K562 (cell line): ENCODE measurements at regions not wholly inside any gene's neighbourhood (a gene's known extent, or its start where the extent isn't known, plus 50 kb on each side); places are given as distances from the start of the nearest gene placed in this dataset.

Experiments used
- ATF1 ChIP-seq, 2 experiments: fragments of 450-650 bp in 1 of 2; IDR thresholded peaks; 2 replicates each; pipeline ENCODE4 v1.6.1; 2016; ENCODE audit warnings: missing compliant biosample characterization in 1 of 2, missing genetic modification characterization in 1 of 2
- BACH1 ChIP-seq: fragments of 200-800 bp; sonication (Bioruptor generic); IDR thresholded peaks from 2 replicates; pipeline ENCODE4 v1.6.1; 2016; ENCODE audit warnings: missing genetic modification characterization, missing compliant biosample characterization
- CHD1 ChIP-seq: fragments of 200-600 bp; sonication (generic); IDR thresholded peaks from one replicate; pipeline ENCODE4 v1.6.1; 2012; ENCODE audit warnings: mild to moderate bottlenecking, moderate library complexity, low read length, inconsistent platforms
- DDX20 ChIP-seq: fragments of 450-650 bp; IDR thresholded peaks from 2 replicates; pipeline ENCODE4 v1.6.1; 2016; ENCODE audit warnings: missing genetic modification characterization, low read depth, mild to moderate bottlenecking, missing compliant biosample characterization, moderate library complexity
- ILF3 ChIP-seq: fragments of 450-650 bp; IDR thresholded peaks from 2 replicates; pipeline ENCODE4 v1.6.1; 2018; ENCODE audit warnings: antibody characterized with exemption, mild to moderate bottlenecking, moderate library complexity, borderline replicate concordance
- KAT7 ChIP-seq: sonication (generic); formaldehyde crosslinking; IDR thresholded peaks from 2 replicates; pipeline ENCODE4 v1.8.0; 2022; ENCODE audit warnings: missing genetic modification reagents, mild to moderate bottlenecking, borderline replicate concordance
- RBM22 ChIP-seq: fragments of 200-400 bp; formaldehyde crosslinking; IDR thresholded peaks from 2 replicates; pipeline ENCODE4 v1.6.1; 2018; ENCODE audit warnings: low read length, low read depth; ENCODE audit not compliant: poor library complexity, severe bottlenecking
- RBM25 ChIP-seq: fragments of 200-400 bp; formaldehyde crosslinking; IDR thresholded peaks from 2 replicates; pipeline ENCODE4 v1.6.1; 2018; ENCODE audit warnings: low read length, low read depth, moderate library complexity; ENCODE audit not compliant: severe bottlenecking
- STAT5B ChIP-seq: fragments of 250-450 bp; sonication (Bioruptor Pico); IDR thresholded peaks from 2 replicates; pipeline ENCODE4 v1.8.0; 2021; ENCODE audit warnings: mild to moderate bottlenecking, inconsistent platforms
- STAT6 ChIP-seq: sonication (generic); formaldehyde crosslinking; IDR thresholded peaks from 2 replicates; pipeline ENCODE4 v1.8.1; 2023; ENCODE audit warnings: mild to moderate bottlenecking, missing genetic modification reagents
- THRB ChIP-seq: fragments of 450-650 bp; formaldehyde crosslinking; conservative IDR thresholded peaks from 2 replicates; pipeline ENCODE4 v1.4.0; 2022; ENCODE audit warnings: mild to moderate bottlenecking, missing genetic modification characterization
- ZBTB1 ChIP-seq: sonication (generic); formaldehyde crosslinking; IDR thresholded peaks from 2 replicates; pipeline ENCODE4 v1.8.1; 2023; ENCODE audit warnings: missing genetic modification reagents, low read depth, mild to moderate bottlenecking, borderline replicate concordance
- ZNF174 ChIP-seq: fragments of 250-450 bp; sonication (Bioruptor Pico); IDR thresholded peaks from 2 replicates; pipeline ENCODE4 v1.4.0; 2020; ENCODE audit warnings: mild to moderate bottlenecking
- ZNF398 ChIP-seq: fragments of 250-450 bp; sonication (Bioruptor Pico); IDR thresholded peaks from 2 replicates; pipeline ENCODE4 v1.8.0; 2021; ENCODE audit warnings: moderate library complexity, mild to moderate bottlenecking, inconsistent platforms
- ZNF668 ChIP-seq: fragments of 250-450 bp; sonication (Bioruptor Pico); IDR thresholded peaks from 2 replicates; pipeline ENCODE4 v1.8.0; 2022; ENCODE audit warnings: mild to moderate bottlenecking, inconsistent platforms
- ZNF696 ChIP-seq: fragments of 250-450 bp; sonication (Bioruptor Pico); conservative IDR thresholded peaks from 2 replicates; pipeline ENCODE4 v1.4.0; 2020; ENCODE audit warnings: mild to moderate bottlenecking, moderate library complexity
- TF ChIP-seq, protein P1 (sequence below), 2 experiments: fragments of 450-650 bp; IDR thresholded peaks; 2 replicates each; pipeline ENCODE4 v1.6.1; 2018; ENCODE audit warnings: mild to moderate bottlenecking in 2 of 2, low read depth in 1 of 2; ENCODE audit not compliant: partially characterized antibody in 2 of 2

- TF ChIP-seq RBM22 (peak; percentile 72), CHD1 (peak; percentile 19), BACH1 (tag) (no peak), ZNF668 (CRISPR knock-in tag) (no peak), ZNF398 (CRISPR knock-in tag) (no peak), RBM25 (no peak), ZBTB1 (CRISPR knock-in tag) (no peak), ZNF696 (CRISPR knock-in tag) (no peak), STAT5B (no peak), ZNF174 (CRISPR knock-in tag) (no peak), THRB (CRISPR knock-in tag) (no peak), ILF3 (no peak; the same call in 1 of the 2 replicates), KAT7 (CRISPR knock-in tag) (peak; percentile 29; the same call in 1 of the 2 replicates), ATF1 (CRISPR knock-in tag; IDR thresholded peaks at IDR 0.05) (no peak), ATF1 (tag; IDR thresholded peaks at IDR 0.05) (peak; percentile 74), DDX20 (tag) (no peak), STAT6 (CRISPR knock-in tag) (no peak)
- TF ChIP-seq, protein P1, sequence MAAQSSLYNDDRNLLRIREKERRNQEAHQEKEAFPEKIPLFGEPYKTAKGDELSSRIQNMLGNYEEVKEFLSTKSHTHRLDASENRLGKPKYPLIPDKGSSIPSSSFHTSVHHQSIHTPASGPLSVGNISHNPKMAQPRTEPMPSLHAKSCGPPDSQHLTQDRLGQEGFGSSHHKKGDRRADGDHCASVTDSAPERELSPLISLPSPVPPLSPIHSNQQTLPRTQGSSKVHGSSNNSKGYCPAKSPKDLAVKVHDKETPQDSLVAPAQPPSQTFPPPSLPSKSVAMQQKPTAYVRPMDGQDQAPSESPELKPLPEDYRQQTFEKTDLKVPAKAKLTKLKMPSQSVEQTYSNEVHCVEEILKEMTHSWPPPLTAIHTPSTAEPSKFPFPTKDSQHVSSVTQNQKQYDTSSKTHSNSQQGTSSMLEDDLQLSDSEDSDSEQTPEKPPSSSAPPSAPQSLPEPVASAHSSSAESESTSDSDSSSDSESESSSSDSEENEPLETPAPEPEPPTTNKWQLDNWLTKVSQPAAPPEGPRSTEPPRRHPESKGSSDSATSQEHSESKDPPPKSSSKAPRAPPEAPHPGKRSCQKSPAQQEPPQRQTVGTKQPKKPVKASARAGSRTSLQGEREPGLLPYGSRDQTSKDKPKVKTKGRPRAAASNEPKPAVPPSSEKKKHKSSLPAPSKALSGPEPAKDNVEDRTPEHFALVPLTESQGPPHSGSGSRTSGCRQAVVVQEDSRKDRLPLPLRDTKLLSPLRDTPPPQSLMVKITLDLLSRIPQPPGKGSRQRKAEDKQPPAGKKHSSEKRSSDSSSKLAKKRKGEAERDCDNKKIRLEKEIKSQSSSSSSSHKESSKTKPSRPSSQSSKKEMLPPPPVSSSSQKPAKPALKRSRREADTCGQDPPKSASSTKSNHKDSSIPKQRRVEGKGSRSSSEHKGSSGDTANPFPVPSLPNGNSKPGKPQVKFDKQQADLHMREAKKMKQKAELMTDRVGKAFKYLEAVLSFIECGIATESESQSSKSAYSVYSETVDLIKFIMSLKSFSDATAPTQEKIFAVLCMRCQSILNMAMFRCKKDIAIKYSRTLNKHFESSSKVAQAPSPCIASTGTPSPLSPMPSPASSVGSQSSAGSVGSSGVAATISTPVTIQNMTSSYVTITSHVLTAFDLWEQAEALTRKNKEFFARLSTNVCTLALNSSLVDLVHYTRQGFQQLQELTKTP (IDR thresholded peaks at IDR 0.05; ENCODE audit: low read depth in 1 of 2, partially characterized antibody in 2 of 2): peak; percentile 32 to 71
These were observed 158.1 kb upstream of the ZNF184 start (continued) for GRCh38 chr6:27630727-27631608.
